GM20431 (cell line): ENCODE measurements at regions not wholly inside any gene's neighbourhood (a gene's known extent, or its start where the extent isn't known, plus 50 kb on each side); places are given as distances from the start of the nearest gene placed in this dataset.

Experiments
- in situ Hi-C: fragments of 300-500 bp; cut with MseI, MboI; formaldehyde crosslinking; loops from one replicate; pipeline ENCODE4 v1.15.0; 2020; ENCODE audit warnings: low sequenced_read_pairs; ENCODE audit not compliant: unreplicated experiment

- in situ Hi-C loops = no loop called here
These were observed 59.9 kb downstream of the BMP4 start for GRCh38 chr14:53896726-53897125.

- in situ Hi-C loops = no loop called here
These were observed 62.2 kb downstream of the BMP4 start for GRCh38 chr14:53894456-53894855.

GRCh38 chr14:53893374-53893773 lies 63.3 kb downstream of the BMP4 start:
- in situ Hi-C loops = no loop called here

- in situ Hi-C loops = no loop called here
These were observed 66.0 kb downstream of the BMP4 start for GRCh38 chr14:53890611-53891101.

GRCh38 chr14:53888535-53889386 lies 67.9 kb downstream of the BMP4 start:
- in situ Hi-C loops = no loop called here

- in situ Hi-C loops = no loop called here
These were observed 71.4 kb downstream of the BMP4 start for GRCh38 chr14:53885136-53885640.

- in situ Hi-C loops = no loop called here
These were observed 72.0 kb downstream of the BMP4 start for GRCh38 chr14:53884601-53885000.

- in situ Hi-C loops = no loop called here
These were observed 72.9 kb downstream of the BMP4 start for GRCh38 chr14:53883739-53884138.

- in situ Hi-C loops = no loop called here
These were observed 73.9 kb downstream of the BMP4 start for GRCh38 chr14:53882684-53883083.

GRCh38 chr14:53881921-53882320 lies 74.7 kb downstream of the BMP4 start:
- in situ Hi-C loops = no loop called here

GRCh38 chr14:53881161-53881871 lies 75.3 kb downstream of the BMP4 start:
- in situ Hi-C loops = no loop called here

- in situ Hi-C loops = no loop called here
These were observed 75.9 kb downstream of the BMP4 start for GRCh38 chr14:53880761-53881160.

GRCh38 chr14:53879747-53880146 lies 76.9 kb downstream of the BMP4 start:
- in situ Hi-C loops = no loop called here

- in situ Hi-C loops = no loop called here
These were observed 77.5 kb downstream of the BMP4 start for GRCh38 chr14:53879022-53879686.

GRCh38 chr14:53875324-53875897 lies 81.2 kb downstream of the BMP4 start:
- in situ Hi-C loops = no loop called here

GRCh38 chr14:53874704-53875103 lies 81.9 kb downstream of the BMP4 start:
- in situ Hi-C loops = no loop called here

GRCh38 chr14:53872681-53873089 lies 83.9 kb downstream of the BMP4 start:
- in situ Hi-C loops = no loop called here

GRCh38 chr14:53871951-53872350 lies 84.7 kb downstream of the BMP4 start:
- in situ Hi-C loops = no loop called here

GRCh38 chr14:53871011-53871410 lies 85.6 kb downstream of the BMP4 start:
- in situ Hi-C loops = no loop called here

- in situ Hi-C loops = no loop called here
These were observed 90.9 kb downstream of the BMP4 start for GRCh38 chr14:53865711-53866110.
